NB4 (cell line): ENCODE measurements at regions not wholly inside any gene's neighbourhood (a gene's known extent, or its start where the extent isn't known, plus 50 kb on each side); places are given as distances from the start of the nearest gene placed in this dataset.

Experiments
- MYC ChIP-seq: IDR thresholded peaks from 2 replicates; pipeline ENCODE4 v1.6.1; 2011; ENCODE audit warnings: low read depth, low read length
- POLR2A ChIP-seq: IDR thresholded peaks from 2 replicates; pipeline ENCODE4 v1.6.1; 2011; ENCODE audit warnings: mild to moderate bottlenecking; ENCODE audit not compliant: insufficient read length; ENCODE audit errors: extremely low read depth
- TF ChIP-seq, protein P1 (sequence below): IDR thresholded peaks from one replicate; pipeline ENCODE4 v1.5.1; 2012; ENCODE audit warnings: low read depth, low read length
- TF ChIP-seq, protein P2 (sequence below): IDR thresholded peaks from 2 replicates; pipeline ENCODE4 v1.6.1; 2011; ENCODE audit warnings: low read depth, low read length

DNA sequence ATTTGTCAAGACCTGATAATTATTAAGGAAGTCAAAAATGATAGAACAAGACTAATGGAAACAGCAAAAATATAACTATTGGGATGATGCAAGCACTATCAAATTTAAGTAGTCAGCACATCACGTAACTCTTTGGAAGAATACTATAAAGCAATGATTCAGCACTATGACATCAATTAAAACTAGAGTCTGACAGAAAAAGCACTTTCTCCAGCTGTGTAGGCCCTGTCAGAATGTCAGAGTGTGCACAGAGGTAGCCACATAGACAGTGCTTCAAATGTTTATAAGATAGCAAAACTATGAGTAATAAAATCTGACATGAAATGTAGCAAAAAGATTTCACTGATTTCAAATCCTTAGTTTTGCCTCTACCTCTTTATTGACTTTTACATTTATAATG, 1226.6 kb upstream of the ADGRL3 start:
- TF ChIP-seq, protein P1, sequence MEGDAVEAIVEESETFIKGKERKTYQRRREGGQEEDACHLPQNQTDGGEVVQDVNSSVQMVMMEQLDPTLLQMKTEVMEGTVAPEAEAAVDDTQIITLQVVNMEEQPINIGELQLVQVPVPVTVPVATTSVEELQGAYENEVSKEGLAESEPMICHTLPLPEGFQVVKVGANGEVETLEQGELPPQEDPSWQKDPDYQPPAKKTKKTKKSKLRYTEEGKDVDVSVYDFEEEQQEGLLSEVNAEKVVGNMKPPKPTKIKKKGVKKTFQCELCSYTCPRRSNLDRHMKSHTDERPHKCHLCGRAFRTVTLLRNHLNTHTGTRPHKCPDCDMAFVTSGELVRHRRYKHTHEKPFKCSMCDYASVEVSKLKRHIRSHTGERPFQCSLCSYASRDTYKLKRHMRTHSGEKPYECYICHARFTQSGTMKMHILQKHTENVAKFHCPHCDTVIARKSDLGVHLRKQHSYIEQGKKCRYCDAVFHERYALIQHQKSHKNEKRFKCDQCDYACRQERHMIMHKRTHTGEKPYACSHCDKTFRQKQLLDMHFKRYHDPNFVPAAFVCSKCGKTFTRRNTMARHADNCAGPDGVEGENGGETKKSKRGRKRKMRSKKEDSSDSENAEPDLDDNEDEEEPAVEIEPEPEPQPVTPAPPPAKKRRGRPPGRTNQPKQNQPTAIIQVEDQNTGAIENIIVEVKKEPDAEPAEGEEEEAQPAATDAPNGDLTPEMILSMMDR: no peak
- TF ChIP-seq POLR2A: no peak
- TF ChIP-seq, protein P2, sequence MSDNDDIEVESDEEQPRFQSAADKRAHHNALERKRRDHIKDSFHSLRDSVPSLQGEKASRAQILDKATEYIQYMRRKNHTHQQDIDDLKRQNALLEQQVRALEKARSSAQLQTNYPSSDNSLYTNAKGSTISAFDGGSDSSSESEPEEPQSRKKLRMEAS: no peak
- TF ChIP-seq MYC: no peak
